Myocyte (in vitro differentiated cells): ENCODE measurements at regions not wholly inside any gene's neighbourhood (a gene's known extent, or its start where the extent isn't known, plus 50 kb on each side); places are given as distances from the start of the nearest gene placed in this dataset.
A peak's percentile ranks its signal among the peaks of the same experiment; 100 is the strongest.

Source experiments
- DNase-seq: peaks from one replicate; pipeline ENCODE4 v3.0.0-alpha.2; 2012; ENCODE audit warnings: low read depth

GRCh38 chr2:219692521-219692920, 65.1 kb downstream of the SLC4A3 start:
- no peak for DNase-seq

- no peak for DNase-seq
These were observed 67.8 kb downstream of the SLC4A3 start for GRCh38 chr2:219695145-219695709.

GRCh38 chr2:219697811-219698747, 70.6 kb downstream of the SLC4A3 start:
- DNase-seq: no peak

GRCh38 chr2:219698748-219699439, 71.5 kb downstream of the SLC4A3 start:
- DNase-seq: no peak

- no peak for DNase-seq
These were observed 72.0 kb downstream of the SLC4A3 start for GRCh38 chr2:219699440-219699821.

GRCh38 chr2:219701847-219702634, 74.6 kb downstream of the SLC4A3 start:
- no peak for DNase-seq

GRCh38 chr2:219702796-219703545, 75.5 kb downstream of the SLC4A3 start:
- DNase-seq: no peak

GRCh38 chr2:219704878-219705277, 77.4 kb downstream of the SLC4A3 start:
- no peak for DNase-seq

- DNase-seq: no peak
These were observed 79.4 kb downstream of the SLC4A3 start for GRCh38 chr2:219706823-219707281.

- no peak for DNase-seq
These were observed 80.3 kb downstream of the SLC4A3 start for GRCh38 chr2:219707496-219708285.

GRCh38 chr2:219709331-219709761, 81.9 kb downstream of the SLC4A3 start:
- DNase-seq: peak; percentile 79

- DNase-seq: peak; percentile 55
These were observed 85.7 kb downstream of the SLC4A3 start for GRCh38 chr2:219713110-219713509.

GRCh38 chr2:219714681-219715400, 87.4 kb downstream of the SLC4A3 start:
- DNase-seq: no peak

- no peak for DNase-seq
These were observed 90.6 kb downstream of the SLC4A3 start for GRCh38 chr2:219718066-219718465.

GRCh38 chr2:219719521-219719920, 92.1 kb downstream of the SLC4A3 start:
- peak; percentile 55 for DNase-seq

GRCh38 chr2:219720956-219721355, 93.5 kb downstream of the SLC4A3 start:
- no peak for DNase-seq

GRCh38 chr2:219722276-219722879, 94.9 kb downstream of the SLC4A3 start:
- peak; percentile 87 for DNase-seq

- DNase-seq: no peak
These were observed 95.9 kb downstream of the SLC4A3 start for GRCh38 chr2:219723311-219723710.
